ENCODE measurements at regions not wholly inside any gene's neighbourhood (a gene's known extent, or its start where the extent isn't known, plus 50 kb on each side); places are given as distances from the start of the nearest gene placed in this dataset.

DNA sequence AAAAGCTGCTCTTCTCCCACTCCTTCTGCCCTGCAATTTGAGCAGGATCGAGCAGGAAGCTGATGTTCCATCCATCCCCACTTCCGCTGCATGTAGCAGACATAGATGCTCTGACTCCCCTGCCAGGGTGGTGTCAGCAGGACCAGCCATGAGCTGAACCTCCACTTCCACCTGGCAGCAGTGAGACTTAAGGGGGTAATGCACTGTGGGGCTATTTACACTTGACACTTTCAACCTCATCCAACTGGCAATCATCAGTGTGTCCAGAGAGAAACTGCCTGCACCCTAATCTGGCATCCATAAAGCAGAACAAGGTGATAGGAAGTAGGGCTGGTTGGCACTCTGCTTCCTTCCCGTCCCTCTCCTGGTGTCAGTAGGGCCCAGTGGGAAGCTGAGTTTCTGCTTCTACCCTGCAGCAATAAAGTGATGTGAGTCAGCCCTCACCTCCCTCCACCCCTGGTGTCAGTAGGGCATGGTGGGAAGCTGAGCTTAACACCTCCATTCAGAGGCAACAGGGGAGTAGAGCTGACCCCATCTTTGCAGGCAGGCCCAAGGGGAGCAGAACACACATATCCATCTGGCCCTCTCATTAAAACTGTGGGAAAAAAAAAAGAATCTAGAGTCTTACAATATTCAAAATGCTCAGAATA is 272.3 kb downstream of the PTPRU start:
- Mint-ChIP-seq H3K9me3 (no peaks in the 10 kb centered on the region), H3K4me1 (ENCODE audit: low read depth) (no peaks in the 10 kb centered on the region), H3K27ac (no peak overlapping the region), H3K36me3 (ENCODE audit: low read depth) (no peaks in the 10 kb centered on the region), H3K27me3 (peaks cover 12% of the 10 kb centered on the region), H3K4me3 (no peak overlapping the region)
- intact Hi-C loops (cut with micrococcal nuclease): no loop called here

DNA sequence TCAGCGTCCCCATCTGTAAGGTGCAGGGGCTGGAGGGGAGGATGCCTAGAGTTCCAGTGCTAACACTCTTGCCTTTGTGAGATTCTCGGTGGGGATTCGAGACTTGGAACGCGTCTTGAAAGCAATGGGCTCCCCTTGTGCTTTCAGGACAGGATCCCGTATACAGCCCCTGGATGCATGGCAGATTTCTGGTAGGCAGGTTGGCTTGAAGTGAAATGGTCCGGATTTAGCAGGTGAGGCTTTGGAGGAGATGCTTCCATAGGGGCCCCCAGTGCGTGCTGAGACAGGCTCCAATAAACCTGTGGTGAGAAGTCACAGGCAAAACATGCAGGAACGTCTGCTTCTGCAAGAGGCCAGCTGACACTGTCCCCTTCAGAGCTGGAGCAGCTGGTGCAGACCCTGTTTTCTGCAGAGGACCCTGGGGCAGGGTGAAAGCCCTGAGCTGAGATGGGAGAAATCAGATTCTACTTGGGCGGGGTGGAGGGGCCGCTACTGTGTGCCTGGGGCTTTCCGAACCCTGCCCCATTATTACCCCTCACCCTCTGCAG is 270.4 kb downstream of the PTPRU start:
- H3K36me3 Mint-ChIP-seq (ENCODE audit: low read depth): no peaks in the 10 kb centered on the region
- no peaks in the 10 kb centered on the region for H3K4me1 Mint-ChIP-seq (ENCODE audit: low read depth)
- H3K27ac Mint-ChIP-seq: no peak overlapping the region
- H3K27me3 Mint-ChIP-seq: peaks cover 11% of the 10 kb centered on the region
- H3K9me3 Mint-ChIP-seq: no peaks in the 10 kb centered on the region
- intact Hi-C loops (cut with micrococcal nuclease): no loop called here
- no peak overlapping the region for H3K4me3 Mint-ChIP-seq

DNA sequence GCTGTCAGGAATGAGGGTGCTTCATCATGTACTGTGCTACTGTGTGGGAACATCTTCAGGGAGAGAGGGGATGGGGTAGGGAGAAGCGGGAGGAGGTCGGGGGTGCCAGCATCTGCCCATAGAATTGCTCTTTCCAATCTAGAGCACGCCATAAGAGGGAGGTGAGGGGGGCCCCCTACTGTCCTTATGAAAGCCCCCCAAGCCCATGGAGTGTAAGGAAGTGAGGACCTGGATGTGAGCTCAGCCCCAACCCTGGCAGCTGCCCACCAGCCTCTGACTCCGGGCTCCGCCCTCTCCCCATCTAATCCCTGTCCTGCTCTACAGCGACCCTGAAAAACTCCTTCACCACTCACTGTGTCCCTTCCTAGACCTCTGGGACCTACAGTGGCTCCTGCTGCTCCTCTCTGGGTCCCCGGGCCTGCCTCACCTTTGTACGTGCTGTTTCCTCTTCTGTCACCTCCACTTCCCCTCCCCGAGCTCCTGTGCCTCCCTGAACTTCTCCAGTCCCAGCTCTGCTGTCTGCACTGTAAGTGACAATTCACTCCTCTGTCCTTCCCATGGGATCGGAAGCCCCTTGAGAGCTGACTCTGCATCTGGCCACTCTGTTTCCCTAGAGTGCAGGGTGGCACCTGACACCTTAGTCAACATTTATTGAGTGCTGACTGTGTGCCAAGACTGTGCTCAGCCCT is 269.4 kb downstream of the PTPRU start:
- no peaks in the 10 kb centered on the region for H3K4me1 Mint-ChIP-seq (ENCODE audit: low read depth)
- H3K4me3 Mint-ChIP-seq: no peak overlapping the region
- no peaks in the 10 kb centered on the region for H3K9me3 Mint-ChIP-seq
- intact Hi-C loops (cut with micrococcal nuclease): no loop called here
- no peaks in the 10 kb centered on the region for H3K36me3 Mint-ChIP-seq (ENCODE audit: low read depth)
- no peak overlapping the region for H3K27ac Mint-ChIP-seq
- H3K27me3 Mint-ChIP-seq: peaks cover 3% of the 10 kb centered on the region

DNA sequence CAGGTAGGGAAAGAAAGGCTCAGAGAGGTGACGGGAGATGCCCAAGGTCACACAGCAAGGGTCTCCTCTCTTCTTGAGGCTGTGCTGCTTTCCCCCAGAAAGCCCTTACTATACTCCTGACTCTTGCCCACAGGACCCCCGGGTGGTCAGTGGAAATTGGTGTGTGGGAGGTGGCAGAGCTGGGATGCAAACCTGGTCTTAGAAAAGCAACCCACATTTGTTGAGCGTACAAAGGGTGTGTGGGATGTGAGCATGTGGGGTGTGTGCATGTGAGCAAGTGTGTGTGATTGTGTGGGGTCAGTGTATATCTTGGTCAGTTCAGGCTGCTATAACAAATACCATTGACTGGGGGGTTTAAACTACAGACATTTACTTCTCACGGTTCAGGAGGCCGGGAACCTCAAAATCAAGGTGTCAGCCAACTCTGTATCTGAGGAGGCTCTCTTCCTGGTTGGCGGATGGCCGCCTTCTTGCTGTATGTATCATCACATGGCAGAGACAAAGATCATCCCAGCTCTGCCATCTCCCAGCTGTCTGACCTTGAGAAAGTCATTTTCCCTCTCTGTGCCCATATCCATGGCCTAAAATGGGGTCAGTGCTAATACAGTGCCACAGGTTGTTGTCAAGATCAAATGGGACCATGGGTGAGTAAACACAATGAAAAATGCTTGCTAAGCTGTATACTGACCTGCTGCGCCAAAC is 268.5 kb downstream of the PTPRU start:
- H3K27ac Mint-ChIP-seq: no peak overlapping the region
- no peaks in the 10 kb centered on the region for H3K4me1 Mint-ChIP-seq (ENCODE audit: low read depth)
- H3K4me3 Mint-ChIP-seq: no peak overlapping the region
- no peaks in the 10 kb centered on the region for H3K9me3 Mint-ChIP-seq
- intact Hi-C loops (cut with micrococcal nuclease): no loop called here
- peaks cover 2% of the 10 kb centered on the region for H3K27me3 Mint-ChIP-seq
- H3K36me3 Mint-ChIP-seq (ENCODE audit: low read depth): no peaks in the 10 kb centered on the region

DNA sequence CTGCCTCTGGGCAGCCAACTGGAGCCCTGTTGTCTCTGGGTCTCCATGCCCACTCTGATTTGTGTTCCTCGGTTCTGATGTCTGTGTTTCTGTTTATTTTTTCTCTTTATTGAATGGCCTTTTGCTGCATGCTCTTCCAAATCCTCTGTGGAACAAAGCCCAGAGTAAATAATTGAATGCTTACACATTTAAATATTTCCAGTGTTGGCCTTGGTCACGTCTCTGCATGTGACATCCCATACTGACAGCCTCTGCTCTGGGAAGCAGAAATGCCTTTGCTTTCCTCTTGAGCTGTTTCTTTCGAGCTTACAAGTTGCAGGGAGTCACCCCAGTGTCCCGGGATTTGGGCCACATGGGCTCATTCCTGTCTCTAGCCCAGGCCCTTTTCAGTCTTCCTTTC is 267.9 kb downstream of the PTPRU start:
- Mint-ChIP-seq H3K36me3 (ENCODE audit: low read depth) (no peaks in the 10 kb centered on the region), H3K27ac (no peak overlapping the region), H3K4me3 (no peak overlapping the region), H3K27me3 (no peaks in the 10 kb centered on the region), H3K9me3 (no peaks in the 10 kb centered on the region), H3K4me1 (ENCODE audit: low read depth) (no peaks in the 10 kb centered on the region)
- intact Hi-C loops (cut with micrococcal nuclease): no loop called here

DNA sequence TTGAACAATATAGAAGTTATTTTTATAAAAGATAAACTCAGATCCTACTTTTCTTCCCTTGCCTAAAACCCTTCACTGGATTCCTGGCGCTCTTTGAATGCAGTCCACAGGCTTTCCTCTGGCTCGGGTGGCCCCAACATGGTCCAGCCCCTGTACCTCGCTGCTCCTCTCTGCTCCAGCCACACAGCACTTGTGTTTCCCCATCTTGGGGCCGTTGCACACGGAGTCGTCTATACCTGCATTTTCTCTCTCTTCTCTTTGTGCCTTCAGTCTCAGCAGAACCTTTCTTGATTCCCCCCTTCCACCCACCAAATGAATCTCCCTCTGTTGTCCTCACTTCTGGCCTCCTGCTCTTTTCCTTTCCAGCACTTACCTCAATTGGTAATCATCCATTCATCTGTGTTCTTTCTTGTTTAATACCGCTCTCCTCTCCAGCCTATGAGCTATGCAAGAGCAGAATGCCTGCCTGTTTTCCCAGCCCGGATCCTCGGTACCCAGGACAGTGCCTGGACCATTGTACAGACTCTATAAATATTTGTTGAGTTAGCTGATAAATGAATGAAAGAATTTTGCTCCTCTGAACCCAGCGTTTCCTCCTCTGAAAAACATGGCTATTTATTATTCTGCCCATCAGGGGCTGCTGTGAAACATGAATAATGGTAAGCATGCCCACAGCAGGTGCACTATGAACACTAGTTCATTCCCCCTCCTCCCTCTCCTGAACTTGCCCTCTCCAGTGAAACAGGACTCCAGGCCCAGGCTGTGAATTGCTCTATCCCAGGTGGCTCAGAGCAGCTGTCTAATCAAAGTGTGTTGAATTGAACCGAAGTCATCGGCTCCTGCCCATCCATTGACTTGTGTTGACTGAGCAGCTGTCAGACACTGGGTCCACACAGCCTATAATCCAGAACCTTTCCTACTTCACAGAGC is 266.9 kb downstream of the PTPRU start:
- Mint-ChIP-seq H3K27me3 (peaks cover 4% of the 10 kb centered on the region), H3K36me3 (ENCODE audit: low read depth) (no peaks in the 10 kb centered on the region), H3K27ac (no peak overlapping the region), H3K9me3 (no peaks in the 10 kb centered on the region), H3K4me1 (ENCODE audit: low read depth) (no peaks in the 10 kb centered on the region), H3K4me3 (no peak overlapping the region)
- intact Hi-C loops (cut with micrococcal nuclease): no loop called here

DNA sequence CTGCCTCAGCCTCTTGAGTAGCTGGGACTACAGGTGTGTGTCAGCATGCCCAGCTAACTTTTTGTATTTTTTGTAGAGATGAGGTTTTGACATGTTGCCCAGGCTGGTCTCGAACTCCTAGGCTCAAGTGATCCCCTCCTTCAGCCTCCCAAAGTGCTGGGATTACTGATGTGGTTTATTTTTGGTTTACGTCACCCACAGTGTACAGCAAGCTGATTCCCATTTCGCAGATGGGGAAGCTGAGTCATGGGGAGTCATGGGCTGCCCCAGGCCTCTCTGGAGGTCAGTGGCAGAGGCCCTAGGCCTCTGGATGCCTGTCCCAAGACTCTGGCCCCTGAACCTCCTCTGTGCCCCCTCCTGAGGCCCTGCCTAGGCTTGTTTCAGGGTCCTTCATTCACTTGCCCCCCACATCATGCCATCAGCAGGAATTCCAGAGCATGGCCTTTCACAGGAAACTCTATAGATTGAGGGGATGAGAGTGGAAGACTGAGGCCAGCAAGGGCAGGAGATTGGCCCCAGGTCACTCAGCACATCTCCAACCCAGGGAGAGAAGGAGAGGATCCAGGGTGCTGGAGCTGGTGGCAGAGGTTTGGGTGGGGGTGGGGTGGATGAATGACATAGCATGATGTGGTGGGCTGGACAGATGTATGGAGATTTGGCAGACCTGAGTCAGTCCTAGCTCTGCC is 266.0 kb downstream of the PTPRU start:
- Mint-ChIP-seq H3K4me1 (ENCODE audit: low read depth) (no peaks in the 10 kb centered on the region), H3K27ac (no peak overlapping the region), H3K9me3 (no peaks in the 10 kb centered on the region), H3K4me3 (no peak overlapping the region), H3K27me3 (peaks cover 5% of the 10 kb centered on the region), H3K36me3 (ENCODE audit: low read depth) (no peaks in the 10 kb centered on the region)
- intact Hi-C loops (cut with micrococcal nuclease): no loop called here

DNA sequence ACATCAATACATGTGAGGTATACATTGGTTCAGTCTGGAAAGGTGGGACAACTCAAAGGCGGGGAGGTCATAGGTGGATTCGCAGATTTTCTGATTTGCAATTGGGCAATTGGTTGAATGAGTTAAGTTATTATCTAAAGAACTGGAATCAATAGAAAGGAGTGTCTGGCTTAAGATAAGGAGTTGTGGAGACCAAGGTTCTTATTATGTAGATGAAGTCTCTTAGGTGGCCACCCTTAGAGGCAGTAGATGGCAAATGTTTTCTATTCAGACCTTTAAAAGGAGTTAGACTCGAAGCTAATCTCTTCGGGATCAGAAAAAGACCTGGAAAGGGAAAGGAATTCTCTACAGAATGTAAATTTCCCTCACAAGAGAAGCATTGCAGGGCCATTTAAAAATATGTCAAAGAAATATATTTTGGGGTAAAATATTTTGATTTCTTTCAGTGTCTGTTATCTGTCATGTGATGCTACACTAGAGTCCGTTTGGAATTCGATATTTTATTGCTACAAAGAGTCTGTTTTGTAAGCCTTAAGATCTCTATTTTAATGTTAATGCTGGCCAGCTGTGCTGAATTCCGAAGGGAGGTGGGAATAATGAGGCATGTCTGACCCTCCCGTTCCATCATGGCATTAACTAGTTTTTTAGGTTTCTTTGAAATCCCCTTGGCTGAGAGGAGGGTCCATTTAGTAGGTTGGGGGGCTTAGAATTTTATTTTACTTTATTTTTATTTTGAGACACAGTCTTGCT is 265.1 kb downstream of the PTPRU start:
- Mint-ChIP-seq H3K9me3 (no peaks in the 10 kb centered on the region), H3K36me3 (ENCODE audit: low read depth) (no peaks in the 10 kb centered on the region), H3K4me1 (ENCODE audit: low read depth) (no peaks in the 10 kb centered on the region), H3K27ac (no peak overlapping the region), H3K4me3 (no peak overlapping the region), H3K27me3 (peaks cover 5% of the 10 kb centered on the region)
- intact Hi-C loops (cut with micrococcal nuclease): no loop called here

DNA sequence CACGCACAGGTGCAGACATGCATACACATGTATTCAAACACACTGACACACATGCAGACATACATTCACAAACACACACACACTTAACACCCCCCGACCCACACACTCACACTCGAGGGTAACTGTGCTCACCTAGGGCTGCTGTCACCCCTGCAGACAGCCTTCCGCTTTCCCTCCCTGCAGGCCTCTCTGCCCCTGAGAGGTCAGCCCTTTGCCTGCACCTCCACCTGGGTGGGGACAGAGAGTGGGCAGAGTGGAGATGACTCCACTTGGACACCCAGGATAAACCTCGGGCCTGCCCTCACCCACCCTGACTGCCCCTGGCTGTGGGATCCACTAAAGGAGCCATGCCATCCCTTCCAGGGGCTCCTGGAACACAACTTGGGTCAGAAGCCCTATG is 264.3 kb downstream of the PTPRU start:
- H3K36me3 Mint-ChIP-seq (ENCODE audit: low read depth): no peaks in the 10 kb centered on the region
- H3K4me3 Mint-ChIP-seq: no peak overlapping the region
- H3K27ac Mint-ChIP-seq: no peak overlapping the region
- H3K4me1 Mint-ChIP-seq (ENCODE audit: low read depth): no peaks in the 10 kb centered on the region
- H3K9me3 Mint-ChIP-seq: no peaks in the 10 kb centered on the region
- intact Hi-C loops (cut with micrococcal nuclease): no loop called here
- H3K27me3 Mint-ChIP-seq: peaks cover 5% of the 10 kb centered on the region

DNA sequence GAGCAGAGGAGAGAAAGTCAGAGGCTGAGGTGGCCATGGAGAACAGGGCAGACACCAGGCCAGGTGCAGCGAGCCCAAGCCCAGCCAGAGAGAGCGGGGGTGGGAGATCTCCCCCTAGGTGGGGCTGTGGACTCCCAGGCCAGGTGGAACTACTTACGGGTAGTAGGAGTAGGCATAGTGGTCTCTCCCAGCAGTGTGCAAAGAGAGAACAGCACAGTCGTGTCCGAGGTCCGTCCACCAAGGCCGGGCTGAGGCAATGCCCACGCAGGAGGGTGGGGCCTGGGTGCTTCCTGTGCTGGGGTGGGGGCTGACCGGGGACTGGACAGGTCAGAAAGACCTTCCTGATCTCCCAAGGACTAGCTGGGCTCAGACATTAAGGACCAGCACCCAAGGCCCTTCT is 263.7 kb downstream of the PTPRU start:
- no peak overlapping the region for H3K4me3 Mint-ChIP-seq
- no peak overlapping the region for H3K27ac Mint-ChIP-seq
- intact Hi-C loops (cut with micrococcal nuclease): no loop called here
- H3K36me3 Mint-ChIP-seq (ENCODE audit: low read depth): no peaks in the 10 kb centered on the region
- H3K4me1 Mint-ChIP-seq (ENCODE audit: low read depth): no peaks in the 10 kb centered on the region
- H3K9me3 Mint-ChIP-seq: no peaks in the 10 kb centered on the region
- peaks cover 5% of the 10 kb centered on the region for H3K27me3 Mint-ChIP-seq

DNA sequence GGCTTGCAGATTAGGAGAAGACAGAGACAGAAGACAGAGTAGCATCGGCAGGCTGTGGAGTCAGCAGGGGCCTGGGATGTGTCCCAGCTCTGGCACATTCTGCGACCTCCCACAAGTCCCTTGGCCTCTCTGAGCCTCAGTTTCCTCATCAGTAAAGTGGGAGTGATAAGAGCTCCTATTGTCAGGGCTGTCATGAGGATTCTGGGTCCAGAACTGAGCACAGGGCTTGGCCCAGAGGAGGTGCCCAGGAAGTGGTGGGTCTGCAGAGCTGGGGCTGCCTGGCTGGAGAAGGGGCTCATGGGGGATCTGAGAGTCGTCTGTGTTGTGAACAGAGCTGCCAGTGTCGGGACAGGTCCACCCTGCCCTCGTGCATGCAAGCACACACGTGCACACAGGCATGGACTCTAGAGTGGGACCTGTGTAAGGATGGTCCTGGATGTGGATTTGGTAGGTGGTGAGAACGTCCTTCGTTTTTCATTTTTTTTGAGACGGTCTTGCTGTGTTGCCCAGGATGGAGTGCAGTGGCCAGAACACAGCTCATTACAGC is 262.9 kb downstream of the PTPRU start:
- no peaks in the 10 kb centered on the region for H3K9me3 Mint-ChIP-seq
- no peaks in the 10 kb centered on the region for H3K36me3 Mint-ChIP-seq (ENCODE audit: low read depth)
- intact Hi-C loops (cut with micrococcal nuclease): no loop called here
- H3K27ac Mint-ChIP-seq: no peak overlapping the region
- peaks cover 5% of the 10 kb centered on the region for H3K27me3 Mint-ChIP-seq
- no peak overlapping the region for H3K4me3 Mint-ChIP-seq
- H3K4me1 Mint-ChIP-seq (ENCODE audit: low read depth): no peaks in the 10 kb centered on the region

DNA sequence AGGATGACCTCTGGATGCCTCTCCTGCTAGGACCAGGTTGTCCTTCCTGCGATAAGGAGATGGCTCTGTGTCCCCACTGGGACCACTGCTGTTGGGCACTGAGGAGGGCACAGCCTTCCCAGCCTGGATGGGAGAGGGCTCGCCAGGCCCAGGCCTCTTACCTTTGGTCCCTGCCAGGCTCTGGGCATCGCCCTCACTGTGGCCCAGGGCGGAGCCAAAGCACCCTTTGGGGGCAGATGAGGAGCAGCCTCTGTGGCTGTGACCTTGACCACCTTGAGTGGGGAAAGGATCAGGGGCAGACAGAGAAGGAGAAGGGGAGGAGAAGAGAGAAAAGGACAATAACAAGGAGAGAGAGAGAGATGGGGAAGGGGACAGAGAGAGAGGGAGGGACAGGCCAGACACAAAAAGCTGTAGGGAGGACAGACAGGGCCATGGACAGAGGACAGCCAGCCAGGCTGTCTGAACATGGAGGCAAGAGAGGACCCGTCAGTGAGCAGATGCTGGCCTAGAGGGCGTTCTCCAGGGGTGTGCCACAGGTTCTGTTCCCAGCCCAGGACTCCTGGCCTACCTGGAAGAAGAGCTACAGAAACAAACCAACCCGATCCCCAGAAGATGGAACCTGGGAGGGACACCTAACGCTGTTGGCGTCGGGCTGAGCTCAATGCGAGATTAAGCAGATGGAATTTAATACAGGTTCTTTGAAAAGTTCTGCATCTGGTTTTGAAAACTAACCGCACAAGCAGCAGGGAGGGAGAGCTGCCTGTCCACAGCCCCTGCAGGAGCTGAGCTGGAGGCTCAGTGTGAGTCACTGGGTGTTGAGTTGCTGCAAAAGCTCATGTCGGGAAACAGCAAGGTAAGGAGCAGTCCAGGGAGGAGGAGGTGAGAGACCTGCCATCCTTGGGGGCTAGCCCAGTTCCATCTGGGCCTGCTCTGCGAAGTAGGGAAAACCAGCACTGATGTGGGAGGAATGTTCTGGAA is 262.1 kb downstream of the PTPRU start:
- intact Hi-C loops (cut with micrococcal nuclease): no loop called here
- Mint-ChIP-seq H3K4me1 (ENCODE audit: low read depth) (no peaks in the 10 kb centered on the region), H3K36me3 (ENCODE audit: low read depth) (no peaks in the 10 kb centered on the region), H3K9me3 (no peaks in the 10 kb centered on the region), H3K27ac (no peak overlapping the region), H3K27me3 (peaks cover 5% of the 10 kb centered on the region), H3K4me3 (no peak overlapping the region)

Measured in dendritic cell treated with granulocyte-macrophage colony-stimulating factor and Interleukin-4, amounts not matched to agents 40 ng/mL and 50 ng/mL, for 4 days (primary cell).